Body of pancreas (tissue), 4 donors: ENCODE measurements at regions not wholly inside any gene's neighbourhood (a gene's known extent, or its start where the extent isn't known, plus 50 kb on each side); places are given as distances from the start of the nearest gene placed in this dataset.

Source experiments
- POLR2A ChIP-seq, 3 donors: fragments of 450-650 bp; IDR thresholded peaks; one replicate each; pipeline ENCODE4 v1.6.1; 2016; ENCODE audit warnings: antibody characterized with exemption in 3 of 3, mild to moderate bottlenecking in 2 of 3
- TF ChIP-seq, protein P1 (sequence below), 7 experiments: fragments of 450-650 bp in 4 of 7; fragments of 200-600 bp in 3 of 7; sonication (generic) in 3 of 7; IDR thresholded peaks; one replicate each; pipeline ENCODE4 v1.5.1; 2016 to 2019; ENCODE audit warnings: antibody characterized with exemption in 7 of 7

DNA sequence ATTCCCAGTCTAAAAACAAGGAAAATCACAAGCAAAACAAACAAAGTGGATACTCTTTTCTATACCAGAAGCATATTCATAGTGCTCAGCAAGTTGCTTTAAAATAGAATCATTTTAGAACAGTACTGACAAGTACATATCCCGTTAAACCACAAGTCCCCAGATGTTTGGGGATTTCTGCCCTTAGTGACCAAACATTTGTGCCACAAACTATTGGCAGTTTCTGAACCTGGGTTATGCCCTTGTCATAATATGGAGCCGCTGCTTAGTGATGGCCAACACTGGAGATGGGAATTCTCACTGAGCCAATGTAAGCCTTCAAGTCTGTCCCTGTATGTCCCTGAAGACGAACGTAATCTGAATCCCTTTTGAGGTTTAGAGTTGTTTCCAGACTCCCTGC lies 436.7 kb upstream of the JAG1 start:
- TF ChIP-seq, protein P1, sequence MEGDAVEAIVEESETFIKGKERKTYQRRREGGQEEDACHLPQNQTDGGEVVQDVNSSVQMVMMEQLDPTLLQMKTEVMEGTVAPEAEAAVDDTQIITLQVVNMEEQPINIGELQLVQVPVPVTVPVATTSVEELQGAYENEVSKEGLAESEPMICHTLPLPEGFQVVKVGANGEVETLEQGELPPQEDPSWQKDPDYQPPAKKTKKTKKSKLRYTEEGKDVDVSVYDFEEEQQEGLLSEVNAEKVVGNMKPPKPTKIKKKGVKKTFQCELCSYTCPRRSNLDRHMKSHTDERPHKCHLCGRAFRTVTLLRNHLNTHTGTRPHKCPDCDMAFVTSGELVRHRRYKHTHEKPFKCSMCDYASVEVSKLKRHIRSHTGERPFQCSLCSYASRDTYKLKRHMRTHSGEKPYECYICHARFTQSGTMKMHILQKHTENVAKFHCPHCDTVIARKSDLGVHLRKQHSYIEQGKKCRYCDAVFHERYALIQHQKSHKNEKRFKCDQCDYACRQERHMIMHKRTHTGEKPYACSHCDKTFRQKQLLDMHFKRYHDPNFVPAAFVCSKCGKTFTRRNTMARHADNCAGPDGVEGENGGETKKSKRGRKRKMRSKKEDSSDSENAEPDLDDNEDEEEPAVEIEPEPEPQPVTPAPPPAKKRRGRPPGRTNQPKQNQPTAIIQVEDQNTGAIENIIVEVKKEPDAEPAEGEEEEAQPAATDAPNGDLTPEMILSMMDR (IDR thresholded peaks at IDR 0.05) = no peak
- no peak for TF ChIP-seq POLR2A (IDR thresholded peaks at IDR 0.05)
